ENCODE measurements at regions not wholly inside any gene's neighbourhood (a gene's known extent, or its start where the extent isn't known, plus 50 kb on each side); places are given as distances from the start of the nearest gene placed in this dataset.

DNA sequence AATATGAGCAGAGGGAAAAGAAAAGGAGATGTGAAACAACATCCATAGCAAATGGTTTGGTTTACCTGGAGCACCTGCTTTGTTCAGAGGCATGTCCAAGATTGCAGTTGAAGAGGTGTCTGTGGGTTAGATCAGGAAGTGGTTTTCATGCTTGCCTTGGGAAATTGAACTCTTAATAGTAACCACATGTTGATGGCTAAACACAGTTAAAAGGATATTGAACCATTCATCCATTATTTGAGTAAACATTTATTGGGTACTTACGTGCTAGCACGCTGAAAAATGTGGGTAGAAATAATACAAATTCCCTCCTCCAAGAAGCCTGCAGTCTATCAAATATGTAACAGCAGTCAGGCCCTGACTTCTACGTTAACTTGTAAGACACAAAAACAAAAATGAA is 235.7 kb upstream of the TNC start:
- TF ChIP-seq CTCF (IDR thresholded peaks at IDR 0.05) = no peak
- no peak for TF ChIP-seq ZFX (IDR thresholded peaks at IDR 0.05; ENCODE audit: borderline replicate concordance)

Measured in 22Rv1 (cell line).